GM21619 (cell line): ENCODE measurements at regions not wholly inside any gene's neighbourhood (a gene's known extent, or its start where the extent isn't known, plus 50 kb on each side); places are given as distances from the start of the nearest gene placed in this dataset.
"Not testable (repeated sequence)": the region's sequence is repeated elsewhere in the genome, so short reads cannot be mapped to it uniquely, and the experiment has no call there.

Experiments
- ATAC-seq: cut with Tn5 transposase; IDR thresholded peaks from one replicate; pipeline ENCODE4 v1.9.1; 2021; ENCODE audit not compliant: unreplicated experiment

DNA sequence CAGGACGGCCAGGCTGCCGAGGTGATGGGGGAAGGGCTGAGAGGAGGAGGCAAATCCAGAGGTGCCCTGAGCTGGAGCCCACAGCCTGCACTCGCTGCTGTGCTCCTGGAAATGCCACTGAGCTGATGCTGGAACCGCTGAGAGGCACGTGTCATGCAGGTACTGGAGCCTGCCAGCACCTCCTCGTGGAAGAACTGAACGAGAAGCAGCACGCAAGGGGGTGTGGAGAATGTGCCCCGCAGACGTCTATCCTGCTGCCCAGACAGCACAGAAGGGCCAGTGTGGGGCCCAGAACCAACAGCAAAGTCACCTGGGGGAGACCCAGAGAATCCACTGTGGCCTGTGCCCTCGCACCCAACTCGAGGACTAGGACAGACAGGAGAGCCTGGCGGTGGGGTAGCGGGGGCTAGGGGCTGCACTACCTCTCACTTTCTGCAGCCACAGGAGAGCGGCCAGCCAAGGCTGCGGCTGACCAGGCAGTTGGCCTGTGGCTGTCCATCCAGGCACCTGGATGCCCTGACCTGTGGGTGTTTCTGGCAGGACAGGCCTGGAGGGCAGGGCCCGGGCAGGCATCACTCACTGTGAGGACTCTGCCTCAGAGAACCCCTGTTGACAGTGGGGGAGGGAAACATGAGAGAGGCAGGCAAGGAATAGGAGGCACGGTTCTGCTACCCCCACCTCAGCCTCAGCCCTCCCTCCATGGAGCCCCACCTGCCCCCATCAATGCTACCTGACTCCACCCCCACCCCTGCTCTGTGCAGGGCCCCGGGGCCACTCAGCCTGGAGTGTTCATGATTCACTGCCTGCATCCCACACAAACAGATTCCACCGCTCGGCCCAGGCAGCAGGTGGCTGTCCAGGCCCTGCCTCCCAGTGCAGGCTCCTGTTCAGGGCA, 213.1 kb downstream of the TBC1D2B start:
- ATAC-seq = no peak

GRCh38 chr15:77863491-77864105, 213.9 kb downstream of the TBC1D2B start:
- ATAC-seq = no peak

GRCh38 chr15:77862651-77863104, 214.8 kb downstream of the TBC1D2B start:
- no peak for ATAC-seq

- ATAC-seq = not testable (repeated sequence)
These were observed 215.4 kb downstream of the TBC1D2B start for GRCh38 chr15:77861997-77862635.

- ATAC-seq = no peak
These were observed 217.3 kb downstream of the TBC1D2B start for GRCh38 chr15:77860071-77860691.

- ATAC-seq = no peak
These were observed 217.9 kb downstream of the TBC1D2B start for GRCh38 chr15:77859491-77860060.

- no peak for ATAC-seq
These were observed 218.6 kb downstream of the TBC1D2B start for GRCh38 chr15:77858792-77859490.

- no peak for ATAC-seq
These were observed 220.1 kb downstream of the TBC1D2B start for GRCh38 chr15:77857419-77857818.

- ATAC-seq = no peak
These were observed 220.7 kb downstream of the TBC1D2B start for GRCh38 chr15:77856705-77857346.

DNA sequence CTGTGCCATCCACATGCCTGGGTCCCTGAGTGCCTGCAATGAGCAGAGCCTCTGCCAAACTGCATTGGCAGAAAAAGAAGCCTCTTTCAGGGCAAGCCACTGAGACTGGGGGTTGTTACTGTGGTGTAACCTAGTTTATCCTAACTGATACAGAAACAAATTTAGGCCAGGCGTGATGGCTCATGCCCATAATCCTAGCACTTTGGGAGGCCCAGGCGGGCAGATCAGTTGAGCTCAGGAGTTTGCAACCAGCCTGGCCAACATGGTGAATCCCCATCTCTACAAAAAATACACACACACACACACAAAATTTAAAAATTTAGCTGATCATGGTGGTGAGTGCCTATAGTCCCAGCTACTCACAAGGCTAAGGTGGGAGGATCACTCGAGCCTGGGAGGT, 221.6 kb downstream of the TBC1D2B start:
- no peak for ATAC-seq

DNA sequence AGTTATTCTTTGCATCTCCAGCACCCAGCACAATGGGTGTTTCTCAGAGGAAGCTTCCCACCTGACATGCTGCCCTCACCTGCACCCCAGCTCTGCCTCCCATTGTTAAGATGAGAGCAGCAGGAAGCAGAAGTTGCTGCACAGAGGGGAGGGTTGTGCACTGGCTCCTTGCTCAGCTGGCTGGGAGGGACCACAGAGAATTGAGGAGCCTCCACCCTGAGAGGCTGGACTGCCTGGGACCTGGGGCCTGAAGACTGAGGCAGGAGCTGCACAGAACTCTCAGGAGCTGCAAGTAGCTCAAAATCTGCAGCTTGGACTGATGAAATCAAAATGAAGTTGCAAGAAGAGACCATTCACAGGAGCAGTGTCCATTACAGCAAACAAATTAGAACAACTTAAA, 222.3 kb upstream of the LINGO1 start:
- ATAC-seq = no peak

DNA sequence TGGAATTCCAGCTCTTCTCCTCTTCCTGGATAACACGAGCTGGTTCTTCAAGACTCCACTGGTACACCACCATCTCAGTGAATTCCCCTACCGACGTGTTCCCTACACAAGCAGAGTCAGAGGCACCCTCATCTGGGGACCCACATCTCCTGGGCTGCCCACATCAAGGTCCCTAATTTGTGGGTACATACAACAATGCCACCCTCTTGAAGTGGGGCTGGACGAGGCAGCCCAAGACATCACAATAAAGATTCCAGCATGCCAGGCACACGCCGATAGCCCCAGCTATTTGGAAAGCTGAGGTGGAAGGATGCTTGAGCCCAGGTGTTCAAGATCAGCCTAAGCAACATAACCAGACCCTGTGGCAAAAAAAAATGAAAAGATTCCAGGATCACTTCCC, 221.2 kb upstream of the LINGO1 start:
- ATAC-seq = no peak

GRCh38 chr15:77853008-77853328, 220.3 kb upstream of the LINGO1 start:
- ATAC-seq = no peak

DNA sequence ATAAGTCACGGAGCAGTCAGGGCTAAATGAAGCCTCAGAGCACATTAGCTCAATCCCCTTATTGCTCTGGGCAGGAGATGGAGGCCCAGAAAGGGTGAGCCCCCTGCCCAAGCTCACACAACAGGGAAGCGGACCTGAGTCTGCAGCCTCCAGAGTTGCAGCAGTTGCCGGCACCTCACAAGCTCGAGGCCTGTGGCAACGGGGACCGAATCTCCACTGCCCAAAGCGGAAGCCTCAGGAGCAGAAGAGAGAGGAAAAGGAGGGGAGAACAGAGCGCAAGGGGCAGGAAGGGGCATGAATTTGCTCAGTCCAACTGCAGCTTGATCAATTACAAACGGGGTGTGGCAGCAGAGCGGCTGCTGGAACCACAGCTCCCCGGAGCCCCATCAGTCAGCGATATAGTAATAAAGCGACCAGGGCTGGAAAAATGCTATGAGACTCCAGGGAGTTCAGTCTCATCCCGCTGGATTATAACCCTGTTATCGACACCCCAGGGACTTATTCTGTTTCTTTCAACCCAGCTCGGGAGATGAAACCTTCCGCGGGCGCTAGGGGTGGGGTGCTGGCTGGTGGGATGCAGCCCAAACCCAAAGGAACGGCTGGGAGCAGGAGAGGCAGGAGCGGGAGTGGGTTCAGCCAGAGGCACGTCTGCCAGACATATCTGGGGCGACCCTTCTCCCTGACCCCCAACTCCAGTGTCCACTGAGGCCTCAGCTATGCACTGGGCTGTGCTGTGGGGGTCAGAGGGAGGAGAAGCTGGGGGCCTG, 219.7 kb upstream of the LINGO1 start:
- ATAC-seq = no peak

DNA sequence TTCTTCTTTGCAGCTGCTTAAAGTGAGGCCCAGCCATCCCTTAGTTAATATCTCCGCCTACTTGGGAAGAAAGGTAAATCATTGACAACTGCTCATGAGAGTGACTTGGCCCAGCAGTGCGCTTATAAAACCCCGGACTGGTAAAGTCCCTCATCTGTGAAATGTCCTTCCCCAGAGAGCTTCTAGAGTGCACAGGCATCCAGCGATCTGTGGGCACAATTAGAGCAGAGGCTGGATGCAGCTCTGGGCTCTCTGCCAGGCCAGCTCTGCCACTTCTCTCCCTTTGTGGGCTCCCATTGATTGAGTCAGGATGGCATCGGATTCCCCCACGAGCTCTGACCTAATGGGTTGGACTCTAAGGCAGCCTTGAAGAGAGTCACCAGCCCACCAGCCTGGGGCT, 219.0 kb upstream of the LINGO1 start:
- no peak for ATAC-seq

DNA sequence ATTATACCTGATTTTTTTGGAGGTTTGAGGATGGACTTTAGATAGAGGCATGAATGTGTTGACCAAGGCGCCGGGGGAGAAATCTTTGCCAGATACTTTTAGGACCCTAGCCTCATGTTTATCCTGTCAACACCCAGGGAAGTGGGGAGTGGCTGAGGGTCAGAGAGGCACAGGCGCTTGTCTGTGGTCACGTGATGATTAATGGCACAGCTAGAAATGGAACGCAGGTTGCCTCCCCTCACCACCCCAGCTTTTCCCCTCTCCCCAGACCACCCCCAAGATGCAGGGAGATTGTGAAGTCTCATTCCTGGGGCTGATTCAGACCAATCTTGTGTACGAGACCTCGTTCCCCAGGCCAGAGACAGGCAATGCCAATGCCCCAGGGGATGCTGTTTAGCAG, 218.4 kb upstream of the LINGO1 start:
- no peak for ATAC-seq

DNA sequence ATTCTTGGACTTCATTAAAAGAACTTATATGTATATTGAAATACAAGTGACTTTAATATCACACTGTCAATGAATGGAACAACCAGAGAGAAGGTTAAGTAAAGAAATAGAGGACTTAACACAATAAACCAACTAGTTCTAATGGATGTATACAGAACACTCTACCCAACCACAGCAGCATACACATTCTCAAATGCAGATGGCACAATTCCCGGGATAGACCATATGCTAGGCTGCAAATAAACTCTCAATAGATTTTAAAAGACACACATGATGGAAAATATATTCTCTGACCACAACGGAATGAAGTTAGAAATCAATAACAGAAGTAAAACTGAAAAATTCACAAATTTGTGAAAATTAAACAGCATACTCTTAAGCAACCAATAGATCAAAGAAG, 214.3 kb upstream of the LINGO1 start:
- no peak for ATAC-seq

DNA sequence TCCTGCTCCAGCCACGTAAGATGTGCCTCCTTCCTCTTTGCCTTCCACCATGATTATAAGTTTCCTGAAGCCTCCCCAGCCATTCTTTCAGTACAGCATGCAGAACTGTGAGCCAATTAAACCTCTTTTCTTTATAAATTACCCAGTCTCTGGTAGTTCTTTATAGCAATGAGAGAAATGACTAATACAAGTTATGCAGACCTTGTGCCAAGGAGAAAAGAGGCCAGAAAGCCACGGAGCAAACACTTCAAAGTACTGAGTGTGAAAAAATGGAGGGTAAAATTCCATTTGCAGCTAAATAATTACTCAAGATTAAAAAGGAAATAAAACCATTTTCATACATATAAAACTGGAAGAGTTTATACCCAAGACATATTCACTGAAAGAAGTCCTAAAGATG, 213.6 kb upstream of the LINGO1 start:
- ATAC-seq = no peak

DNA sequence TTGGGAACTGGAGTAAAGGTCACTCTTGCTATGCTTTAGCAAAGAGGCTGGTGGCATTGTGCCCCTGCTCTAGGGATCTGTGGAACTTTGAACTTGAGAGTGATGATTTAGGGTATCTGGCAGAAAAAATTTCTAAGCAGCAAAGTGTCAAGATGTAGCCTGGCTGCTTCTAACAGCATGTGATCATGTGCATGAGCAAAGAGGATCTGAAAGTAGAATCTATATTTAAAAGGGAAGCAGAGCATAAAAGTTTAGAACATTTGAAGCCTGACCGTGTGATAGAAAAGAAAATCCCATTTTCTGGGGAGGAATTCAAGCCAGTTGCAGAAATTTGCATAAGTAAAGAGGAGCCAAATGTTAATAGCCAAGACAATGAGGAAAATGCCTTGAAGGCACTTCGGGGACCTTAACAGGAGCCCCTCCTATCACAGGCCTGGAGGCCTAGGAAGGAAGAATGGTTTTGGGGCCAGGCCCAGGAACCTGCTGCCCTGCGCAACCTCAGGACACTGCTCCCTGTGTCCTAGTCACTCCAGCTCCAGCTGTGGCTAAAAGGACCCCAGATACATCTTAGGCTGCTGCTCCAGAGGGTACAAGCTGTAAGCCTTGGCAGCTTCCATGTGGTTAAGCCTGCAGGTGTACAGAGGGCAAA, 212.2 kb upstream of the LINGO1 start:
- no peak for ATAC-seq
